WERI-Rb-1 (cell line): ENCODE measurements at regions not wholly inside any gene's neighbourhood (a gene's known extent, or its start where the extent isn't known, plus 50 kb on each side); places are given as distances from the start of the nearest gene placed in this dataset.

Source experiments
- DNase-seq: peaks from one replicate; pipeline ENCODE4 v3.0.0-alpha.2; 2020
- H3K27ac ChIP-seq: fragments of 250-450 bp; sonication (Bioruptor Pico); 2 replicates; pipeline ENCODE4 v1.5.1; 2020; ENCODE audit warnings: mild to moderate bottlenecking, moderate library complexity
- H3K27me3 ChIP-seq: fragments of 250-450 bp; sonication (Bioruptor Pico); 2 replicates; pipeline ENCODE4 v1.5.1; 2021; ENCODE audit warnings: mild to moderate bottlenecking, low read depth, moderate library complexity; ENCODE audit not compliant: insufficient read depth, severe bottlenecking
- H3K36me3 ChIP-seq: fragments of 250-450 bp; sonication (Bioruptor Pico); 2 replicates; pipeline ENCODE4 v1.5.1; 2020; ENCODE audit warnings: mild to moderate bottlenecking, moderate library complexity
- H3K4me3 ChIP-seq: 2 replicates; pipeline ENCODE4 v1.5.1; 2011; ENCODE audit warnings: low read depth, mild to moderate bottlenecking, control low read depth, low read length
- H3K9me3 ChIP-seq: fragments of 250-450 bp; sonication (Bioruptor Pico); 2 replicates; pipeline ENCODE4 v1.5.1; 2021; ENCODE audit warnings: mild to moderate bottlenecking, moderate library complexity; ENCODE audit not compliant: severe bottlenecking
- CTCF ChIP-seq: IDR thresholded peaks from 2 replicates; pipeline ENCODE4 v1.5.1; 2011; ENCODE audit warnings: low read depth, mild to moderate bottlenecking, control low read depth, inconsistent platforms, low read length

- Histone ChIP-seq H3K27me3 (no peaks in the 10 kb centered on the region), H3K36me3 (no peaks in the 10 kb centered on the region), H3K27ac (no peak overlapping the region), H3K9me3 (no peaks in the 10 kb centered on the region), H3K4me3 (no peak overlapping the region)
- DNase-seq: no peak
- no peak for TF ChIP-seq CTCF
Measured at GRCh38 chr2:224252631-224253030, 149.3 kb downstream of the FAM124B start.

- Histone ChIP-seq H3K27ac (no peak overlapping the region), H3K36me3 (no peaks in the 10 kb centered on the region), H3K4me3 (no peak overlapping the region), H3K27me3 (no peaks in the 10 kb centered on the region), H3K9me3 (no peaks in the 10 kb centered on the region)
- no peak for DNase-seq
- no peak for TF ChIP-seq CTCF
Measured at GRCh38 chr2:224248944-224249371, 152.9 kb downstream of the FAM124B start.

GRCh38 chr2:224242561-224242960, 159.3 kb downstream of the FAM124B start:
- no peaks in the 10 kb centered on the region for H3K9me3 ChIP-seq

GRCh38 chr2:224241812-224242211, 160.1 kb downstream of the FAM124B start:
- Histone ChIP-seq H3K9me3 (no peaks in the 10 kb centered on the region), H3K27ac (no peak overlapping the region), H3K36me3 (no peaks in the 10 kb centered on the region), H3K27me3 (no peaks in the 10 kb centered on the region), H3K4me3 (no peak overlapping the region)
- TF ChIP-seq CTCF: no peak
- no peak for DNase-seq

More at GRCh38 chr2:224242561-224242960, 159.3 kb downstream of the FAM124B start:
- no peak for DNase-seq
- H3K4me3 ChIP-seq: no peak overlapping the region
- no peaks in the 10 kb centered on the region for H3K27me3 ChIP-seq
- H3K27ac ChIP-seq: no peak overlapping the region
- H3K36me3 ChIP-seq: no peaks in the 10 kb centered on the region
- TF ChIP-seq CTCF: no peak

- Histone ChIP-seq H3K4me3 (no peak overlapping the region), H3K36me3 (no peaks in the 10 kb centered on the region), H3K9me3 (no peaks in the 10 kb centered on the region), H3K27me3 (no peaks in the 10 kb centered on the region), H3K27ac (no peak overlapping the region)
- TF ChIP-seq CTCF: no peak
- no peak for DNase-seq
Measured at GRCh38 chr2:224241001-224241400, 160.9 kb downstream of the FAM124B start.

- no peaks in the 10 kb centered on the region for H3K27me3 ChIP-seq
Measured at GRCh38 chr2:224223851-224224555, 177.9 kb downstream of the FAM124B start.

More at GRCh38 chr2:224223851-224224555, 177.9 kb downstream of the FAM124B start:
- no peak for DNase-seq
- H3K4me3 ChIP-seq: no peak overlapping the region
- H3K9me3 ChIP-seq: no peaks in the 10 kb centered on the region
- no peak overlapping the region for H3K27ac ChIP-seq
- no peak for TF ChIP-seq CTCF
- H3K36me3 ChIP-seq: no peaks in the 10 kb centered on the region
